WTC11 (cell line): ENCODE measurements at regions not wholly inside any gene's neighbourhood (a gene's known extent, or its start where the extent isn't known, plus 50 kb on each side); places are given as distances from the start of the nearest gene placed in this dataset.

Experiments used
- ATF6 ChIP-seq: sonication (generic); formaldehyde crosslinking; IDR thresholded peaks from 2 replicates; pipeline ENCODE4 v1.8.1; 2023; ENCODE audit warnings: mild to moderate bottlenecking, missing genetic modification reagents
- CREB1 ChIP-seq: sonication (generic); formaldehyde crosslinking; IDR thresholded peaks from 2 replicates; pipeline ENCODE4 v1.8.0; 2023; ENCODE audit warnings: mild to moderate bottlenecking, missing genetic modification reagents
- GABPB1 ChIP-seq: sonication (generic); formaldehyde crosslinking; IDR thresholded peaks from 2 replicates; pipeline ENCODE4 v1.8.1; 2023; ENCODE audit warnings: mild to moderate bottlenecking, missing genetic modification reagents
- IRF2 ChIP-seq: sonication (generic); formaldehyde crosslinking; IDR thresholded peaks from 2 replicates; pipeline ENCODE4 v1.8.0; 2022; ENCODE audit warnings: low read depth, missing genetic modification reagents, borderline replicate concordance
- JUN ChIP-seq: sonication (generic); formaldehyde crosslinking; IDR thresholded peaks from 2 replicates; pipeline ENCODE4 v1.8.0; 2023; ENCODE audit warnings: mild to moderate bottlenecking, missing genetic modification reagents
- ZNF121 ChIP-seq: sonication (generic); formaldehyde crosslinking; IDR thresholded peaks from 2 replicates; pipeline ENCODE4 v1.8.0; 2023; ENCODE audit warnings: missing genetic modification reagents
- ZNF232 ChIP-seq: sonication (generic); formaldehyde crosslinking; IDR thresholded peaks from 2 replicates; pipeline ENCODE4 v1.8.0; 2022; ENCODE audit warnings: mild to moderate bottlenecking, missing genetic modification reagents
- ZNF263 ChIP-seq: sonication (generic); formaldehyde crosslinking; IDR thresholded peaks from 2 replicates; pipeline ENCODE4 v1.8.1; 2022; ENCODE audit warnings: low read depth, mild to moderate bottlenecking, moderate library complexity, missing genetic modification reagents
- TF ChIP-seq, protein P1 (sequence below): sonication (generic); formaldehyde crosslinking; conservative IDR thresholded peaks from 2 replicates; pipeline ENCODE4 v1.8.1; 2022; ENCODE audit warnings: mild to moderate bottlenecking, missing genetic modification reagents
- TF ChIP-seq, protein P2 (sequence below): fragments of 200-600 bp; IDR thresholded peaks from 2 replicates; pipeline ENCODE4 v1.8.0; 2022; ENCODE audit warnings: antibody characterized with exemption
- TF ChIP-seq, protein P3 (sequence below): sonication (generic); formaldehyde crosslinking; IDR thresholded peaks from 2 replicates; pipeline ENCODE4 v1.8.1; 2022; ENCODE audit warnings: low read depth, missing genetic modification reagents, borderline replicate concordance

DNA sequence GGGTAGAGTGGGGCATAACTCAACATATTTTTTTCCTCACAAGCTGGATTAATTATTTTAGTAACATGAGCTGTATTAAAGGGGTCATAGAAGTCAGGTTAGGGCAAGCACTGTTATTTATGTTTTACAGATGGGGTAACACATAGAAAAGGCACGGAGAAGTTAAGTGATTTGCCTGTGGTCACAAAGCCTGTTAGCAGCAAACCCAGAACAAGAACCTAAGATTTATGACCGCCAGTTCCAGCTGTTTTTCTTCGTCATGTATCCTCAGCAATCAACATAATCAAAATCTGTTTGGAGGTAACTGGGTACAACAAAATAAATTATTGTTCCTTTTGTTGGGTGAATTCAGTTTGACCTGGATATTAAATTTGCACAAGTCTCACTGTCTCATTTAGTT is 57.2 kb upstream of the BET1 start:
- TF ChIP-seq, protein P1, sequence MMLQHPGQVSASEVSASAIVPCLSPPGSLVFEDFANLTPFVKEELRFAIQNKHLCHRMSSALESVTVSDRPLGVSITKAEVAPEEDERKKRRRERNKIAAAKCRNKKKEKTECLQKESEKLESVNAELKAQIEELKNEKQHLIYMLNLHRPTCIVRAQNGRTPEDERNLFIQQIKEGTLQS (CRISPR knock-in tag): no peak
- TF ChIP-seq CREB1 (CRISPR knock-in tag) (no peak), IRF2 (CRISPR knock-in tag) (no peak), GABPB1 (CRISPR knock-in tag) (no peak), ZNF121 (CRISPR knock-in tag) (no peak), JUN (CRISPR knock-in tag) (no peak), ZNF263 (CRISPR knock-in tag) (no peak), ZNF232 (CRISPR knock-in tag) (no peak), ATF6 (CRISPR knock-in tag) (no peak)
- TF ChIP-seq, protein P2, sequence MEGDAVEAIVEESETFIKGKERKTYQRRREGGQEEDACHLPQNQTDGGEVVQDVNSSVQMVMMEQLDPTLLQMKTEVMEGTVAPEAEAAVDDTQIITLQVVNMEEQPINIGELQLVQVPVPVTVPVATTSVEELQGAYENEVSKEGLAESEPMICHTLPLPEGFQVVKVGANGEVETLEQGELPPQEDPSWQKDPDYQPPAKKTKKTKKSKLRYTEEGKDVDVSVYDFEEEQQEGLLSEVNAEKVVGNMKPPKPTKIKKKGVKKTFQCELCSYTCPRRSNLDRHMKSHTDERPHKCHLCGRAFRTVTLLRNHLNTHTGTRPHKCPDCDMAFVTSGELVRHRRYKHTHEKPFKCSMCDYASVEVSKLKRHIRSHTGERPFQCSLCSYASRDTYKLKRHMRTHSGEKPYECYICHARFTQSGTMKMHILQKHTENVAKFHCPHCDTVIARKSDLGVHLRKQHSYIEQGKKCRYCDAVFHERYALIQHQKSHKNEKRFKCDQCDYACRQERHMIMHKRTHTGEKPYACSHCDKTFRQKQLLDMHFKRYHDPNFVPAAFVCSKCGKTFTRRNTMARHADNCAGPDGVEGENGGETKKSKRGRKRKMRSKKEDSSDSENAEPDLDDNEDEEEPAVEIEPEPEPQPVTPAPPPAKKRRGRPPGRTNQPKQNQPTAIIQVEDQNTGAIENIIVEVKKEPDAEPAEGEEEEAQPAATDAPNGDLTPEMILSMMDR: no peak
- TF ChIP-seq, protein P3, sequence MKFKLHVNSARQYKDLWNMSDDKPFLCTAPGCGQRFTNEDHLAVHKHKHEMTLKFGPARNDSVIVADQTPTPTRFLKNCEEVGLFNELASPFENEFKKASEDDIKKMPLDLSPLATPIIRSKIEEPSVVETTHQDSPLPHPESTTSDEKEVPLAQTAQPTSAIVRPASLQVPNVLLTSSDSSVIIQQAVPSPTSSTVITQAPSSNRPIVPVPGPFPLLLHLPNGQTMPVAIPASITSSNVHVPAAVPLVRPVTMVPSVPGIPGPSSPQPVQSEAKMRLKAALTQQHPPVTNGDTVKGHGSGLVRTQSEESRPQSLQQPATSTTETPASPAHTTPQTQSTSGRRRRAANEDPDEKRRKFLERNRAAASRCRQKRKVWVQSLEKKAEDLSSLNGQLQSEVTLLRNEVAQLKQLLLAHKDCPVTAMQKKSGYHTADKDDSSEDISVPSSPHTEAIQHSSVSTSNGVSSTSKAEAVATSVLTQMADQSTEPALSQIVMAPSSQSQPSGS (CRISPR knock-in tag): no peak
